Right kidney (tissue), 1 donor: ENCODE measurements at regions not wholly inside any gene's neighbourhood (a gene's known extent, or its start where the extent isn't known, plus 50 kb on each side); places are given as distances from the start of the nearest gene placed in this dataset.
"Not testable (repeated sequence)": the region's sequence is repeated elsewhere in the genome, so short reads cannot be mapped to it uniquely, and the experiment has no call there.

ENCODE experiments used
- DNase-seq: peaks from one replicate; pipeline ENCODE4 v3.0.0-alpha.2; 2016

GRCh38 chr12:40431169-40431568 is 206.4 kb downstream of the LRRK2 start:
- no peak for DNase-seq

- no peak for DNase-seq
Observed at GRCh38 chr12:40435251-40435650, 210.5 kb downstream of the LRRK2 start.

DNA sequence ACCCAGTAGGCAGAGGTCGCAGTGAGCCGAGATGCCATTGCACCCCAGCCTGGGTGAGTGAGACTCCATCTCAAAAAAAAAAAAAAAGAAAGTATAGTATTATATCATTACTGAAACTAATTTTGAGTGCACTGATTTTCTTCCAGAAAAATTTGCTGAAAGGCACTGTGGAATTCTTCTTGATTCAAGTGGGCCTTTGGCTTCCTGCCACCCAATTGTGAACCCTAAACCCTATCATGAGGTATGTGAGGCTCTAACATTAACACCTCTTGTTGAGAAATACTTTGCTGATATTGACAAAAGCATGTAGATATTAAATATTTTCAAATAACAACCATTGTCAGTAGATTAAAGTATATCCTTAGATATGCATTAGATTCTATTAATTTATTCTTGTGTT is 211.2 kb downstream of the LRRK2 start:
- no peak for DNase-seq

GRCh38 chr12:40436564-40436963 is 211.8 kb downstream of the LRRK2 start:
- DNase-seq, result no peak

DNA sequence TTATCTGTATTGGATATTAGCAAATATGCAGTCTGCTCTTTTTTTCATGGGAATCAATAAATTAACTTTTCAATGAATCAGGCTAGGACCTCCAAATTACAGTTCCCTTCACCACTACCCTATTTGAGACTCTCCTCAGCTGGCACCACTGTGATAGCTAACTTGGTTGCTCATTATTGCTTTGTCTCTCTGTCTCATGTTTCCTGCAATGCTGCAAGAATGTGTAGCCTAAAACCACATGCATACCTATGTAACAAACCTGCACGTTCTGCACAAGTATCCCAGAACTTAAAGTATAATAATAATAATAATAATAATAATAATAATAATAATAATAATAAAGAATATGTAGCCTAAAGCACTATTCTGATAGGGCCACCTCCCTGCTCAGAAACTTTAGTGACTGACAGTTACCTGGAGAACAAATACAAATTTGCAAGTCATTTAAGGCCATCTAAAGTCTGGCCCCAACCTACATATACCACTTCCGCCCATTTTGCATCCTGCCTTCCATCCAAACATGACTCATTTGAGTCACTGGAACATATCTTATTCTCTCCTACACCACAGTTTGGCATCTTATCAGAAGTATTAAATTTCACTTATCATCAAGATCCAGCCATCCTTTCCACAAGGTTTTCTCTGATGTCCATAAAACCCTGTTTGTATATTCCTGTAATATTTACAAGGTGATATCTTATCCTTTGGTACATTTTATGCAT is 215.1 kb downstream of the LRRK2 start:
- DNase-seq, result no peak

GRCh38 chr12:40444174-40444573 is 219.4 kb downstream of the LRRK2 start:
- DNase-seq, result no peak

- no peak for DNase-seq
Observed at GRCh38 chr12:40446385-40446784, 221.6 kb downstream of the LRRK2 start.

DNA sequence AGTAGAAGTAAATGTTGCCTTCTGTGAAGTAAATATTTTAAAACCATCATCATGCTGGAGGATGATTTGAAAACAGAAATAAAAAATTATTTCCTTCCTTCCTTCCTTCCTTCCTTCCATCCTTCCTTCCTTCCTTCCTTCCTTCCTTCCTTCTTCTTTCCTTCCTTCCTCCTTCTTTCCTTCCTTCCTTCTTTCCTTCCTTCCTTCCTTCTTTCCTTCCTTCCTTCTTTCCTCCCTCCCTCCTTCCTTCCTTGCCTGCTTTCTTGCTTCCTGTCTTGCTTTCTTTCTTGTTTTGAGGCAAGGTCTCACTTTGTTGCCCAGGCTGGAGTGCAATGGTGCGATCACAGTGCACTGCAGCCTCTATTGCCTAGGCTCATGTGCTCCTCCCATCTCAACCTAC is 223.7 kb downstream of the LRRK2 start:
- DNase-seq, result not testable (repeated sequence)

GRCh38 chr12:40451661-40452060 is 226.9 kb downstream of the LRRK2 start:
- DNase-seq, result no peak

- DNase-seq, result no peak
Observed at GRCh38 chr12:40464121-40464520, 228.1 kb upstream of the CNTN1 start.

- DNase-seq, result no peak
Observed at GRCh38 chr12:40469736-40470135, 222.5 kb upstream of the CNTN1 start.

GRCh38 chr12:40473962-40474361 is 218.3 kb upstream of the CNTN1 start:
- DNase-seq, result no peak

DNA sequence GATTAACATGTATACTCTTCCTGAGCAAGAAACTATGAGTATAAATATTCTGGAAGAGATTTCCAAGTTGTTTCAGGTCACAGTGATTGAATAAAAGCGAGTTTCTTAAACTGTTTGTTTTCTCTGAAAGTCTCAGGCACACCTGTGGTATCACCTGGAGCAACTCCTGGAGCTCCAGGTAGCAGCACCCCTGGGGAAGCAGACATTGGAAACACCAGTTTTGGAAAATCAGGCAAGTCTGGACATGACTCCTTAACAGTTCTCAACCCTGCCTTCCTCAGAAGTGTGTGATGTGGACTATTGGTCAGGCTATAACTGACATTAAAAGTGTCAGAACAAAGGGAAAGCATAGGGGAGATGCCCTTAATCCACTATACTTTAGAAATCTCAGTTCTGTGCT is 217.6 kb upstream of the CNTN1 start:
- no peak for DNase-seq

- DNase-seq, result no peak
Observed at GRCh38 chr12:40499856-40500255, 192.4 kb upstream of the CNTN1 start.

- no peak for DNase-seq
Observed at GRCh38 chr12:40502322-40502721, 189.9 kb upstream of the CNTN1 start.

DNA sequence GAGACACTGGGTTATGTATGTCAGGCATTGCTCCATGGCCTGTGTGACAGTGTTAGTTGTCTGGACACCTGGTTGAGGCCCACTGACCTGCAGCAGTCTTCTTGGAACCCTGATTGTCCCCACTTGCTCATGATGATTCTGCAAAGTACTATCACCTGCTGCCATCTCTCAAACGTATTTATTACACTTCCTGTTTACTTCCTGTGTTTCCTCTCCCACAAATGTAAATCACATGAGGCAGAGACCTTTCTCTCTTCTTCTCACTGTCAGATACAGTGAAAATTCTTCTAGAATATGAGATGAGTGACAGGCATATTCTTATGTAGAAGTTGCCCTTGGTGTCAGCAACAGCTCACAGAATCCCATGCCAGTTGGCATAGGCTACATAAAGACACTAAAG is 186.9 kb upstream of the CNTN1 start:
- no peak for DNase-seq

- DNase-seq, result no peak
Observed at GRCh38 chr12:40508421-40508820, 183.8 kb upstream of the CNTN1 start.

- no peak for DNase-seq
Observed at GRCh38 chr12:40511341-40511740, 180.9 kb upstream of the CNTN1 start.

DNA sequence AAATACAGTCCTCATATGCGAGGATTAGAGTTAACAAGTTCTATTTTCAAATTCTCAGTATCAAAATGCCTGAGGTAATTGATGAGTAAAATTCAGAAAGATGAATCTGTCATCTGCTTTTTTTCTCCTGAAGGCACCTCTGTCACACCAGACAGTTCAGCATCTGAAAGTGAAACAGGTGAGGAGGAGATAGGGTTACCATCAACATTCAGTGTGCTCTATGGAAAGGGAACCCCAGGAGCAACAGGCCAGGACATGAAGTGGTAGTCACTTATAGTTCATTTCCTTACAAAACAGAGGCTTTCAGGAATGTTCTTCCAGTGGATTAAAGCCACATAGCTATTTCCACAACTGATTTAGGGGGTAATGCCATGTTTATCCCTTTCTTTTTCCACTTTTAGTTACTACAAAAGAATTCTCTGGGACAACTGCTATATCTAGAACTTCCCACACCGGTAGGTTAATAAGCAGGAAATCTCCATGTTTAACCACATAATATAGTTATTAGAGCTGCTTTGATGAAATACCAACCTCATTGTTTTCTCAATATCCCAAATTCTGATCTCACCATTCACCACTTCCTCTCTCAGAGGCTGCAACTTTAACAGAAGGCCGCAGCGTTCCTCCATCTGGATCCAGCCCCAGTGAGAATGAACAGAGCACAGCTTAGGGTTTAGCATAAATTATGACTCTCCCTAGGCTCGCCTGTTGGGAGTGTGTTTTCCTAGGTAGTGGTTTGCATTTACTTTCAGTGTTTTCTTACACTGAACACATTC is 177.0 kb upstream of the CNTN1 start:
- no peak for DNase-seq

GRCh38 chr12:40522837-40523236 is 169.4 kb upstream of the CNTN1 start:
- DNase-seq, result no peak

DNA sequence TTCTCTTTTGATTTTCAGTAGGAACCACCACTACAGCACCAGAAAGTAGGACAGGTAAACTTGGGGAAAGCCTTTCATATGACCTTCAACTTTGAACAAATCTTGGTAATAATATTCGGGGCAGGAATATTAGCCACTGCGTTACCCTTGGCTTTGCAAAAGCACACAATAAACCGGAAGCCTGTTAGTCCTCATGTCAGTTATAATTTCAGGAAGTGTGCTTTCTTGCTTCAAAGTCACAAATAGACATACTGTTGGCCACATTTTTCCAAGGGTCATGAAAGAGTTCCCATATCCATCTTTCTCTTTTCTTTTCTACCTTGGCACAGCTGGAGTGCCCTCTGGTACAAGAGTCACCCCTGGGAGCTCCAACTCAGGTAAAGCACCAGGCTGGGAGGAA is 167.2 kb upstream of the CNTN1 start:
- DNase-seq, result no peak

GRCh38 chr12:40534828-40535227 is 157.4 kb upstream of the CNTN1 start:
- no peak for DNase-seq

GRCh38 chr12:40551466-40551865 is 140.8 kb upstream of the CNTN1 start:
- no peak for DNase-seq

GRCh38 chr12:40552868-40553267 is 139.4 kb upstream of the CNTN1 start:
- no peak for DNase-seq
